GM10248 (cell line): ENCODE measurements at regions not wholly inside any gene's neighbourhood (a gene's known extent, or its start where the extent isn't known, plus 50 kb on each side); places are given as distances from the start of the nearest gene placed in this dataset.

Source experiments
- CTCF ChIA-PET: fragments of 300-600 bp; sonication (Branson Sonifier 250); formaldehyde crosslinking; extraction: SDS; loops from one replicate; lab custom pipeline; 2021; ENCODE audit warnings: antibody characterized with exemption; lab: Yijun Ruan, JAX
- POLR2A ChIA-PET: fragments of 350-650 bp; sonication (Branson Sonifier 250); formaldehyde crosslinking; extraction: SDS; loops from one replicate; lab custom pipeline; 2020; ENCODE audit warnings: antibody characterized with exemption; lab: Yijun Ruan, JAX
- DNase-seq: peaks from one replicate; pipeline ENCODE4 v3.0.0; 2012; ENCODE audit errors: extremely low spot score
- TF ChIP-seq, protein P1 (sequence below): IDR thresholded peaks from 2 replicates; pipeline ENCODE4 v1.5.1; 2012; ENCODE audit warnings: mild to moderate bottlenecking, low read depth; ENCODE audit errors: extremely low read depth, missing control alignments, control extremely low read depth

GRCh38 chr9:107935931-107936330 is 446.4 kb upstream of the KLF4 start:
- POLR2A ChIA-PET = no interaction called here
- TF ChIP-seq, protein P1, sequence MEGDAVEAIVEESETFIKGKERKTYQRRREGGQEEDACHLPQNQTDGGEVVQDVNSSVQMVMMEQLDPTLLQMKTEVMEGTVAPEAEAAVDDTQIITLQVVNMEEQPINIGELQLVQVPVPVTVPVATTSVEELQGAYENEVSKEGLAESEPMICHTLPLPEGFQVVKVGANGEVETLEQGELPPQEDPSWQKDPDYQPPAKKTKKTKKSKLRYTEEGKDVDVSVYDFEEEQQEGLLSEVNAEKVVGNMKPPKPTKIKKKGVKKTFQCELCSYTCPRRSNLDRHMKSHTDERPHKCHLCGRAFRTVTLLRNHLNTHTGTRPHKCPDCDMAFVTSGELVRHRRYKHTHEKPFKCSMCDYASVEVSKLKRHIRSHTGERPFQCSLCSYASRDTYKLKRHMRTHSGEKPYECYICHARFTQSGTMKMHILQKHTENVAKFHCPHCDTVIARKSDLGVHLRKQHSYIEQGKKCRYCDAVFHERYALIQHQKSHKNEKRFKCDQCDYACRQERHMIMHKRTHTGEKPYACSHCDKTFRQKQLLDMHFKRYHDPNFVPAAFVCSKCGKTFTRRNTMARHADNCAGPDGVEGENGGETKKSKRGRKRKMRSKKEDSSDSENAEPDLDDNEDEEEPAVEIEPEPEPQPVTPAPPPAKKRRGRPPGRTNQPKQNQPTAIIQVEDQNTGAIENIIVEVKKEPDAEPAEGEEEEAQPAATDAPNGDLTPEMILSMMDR = no peak
- CTCF ChIA-PET = no interaction called here
- no peak for DNase-seq

DNA sequence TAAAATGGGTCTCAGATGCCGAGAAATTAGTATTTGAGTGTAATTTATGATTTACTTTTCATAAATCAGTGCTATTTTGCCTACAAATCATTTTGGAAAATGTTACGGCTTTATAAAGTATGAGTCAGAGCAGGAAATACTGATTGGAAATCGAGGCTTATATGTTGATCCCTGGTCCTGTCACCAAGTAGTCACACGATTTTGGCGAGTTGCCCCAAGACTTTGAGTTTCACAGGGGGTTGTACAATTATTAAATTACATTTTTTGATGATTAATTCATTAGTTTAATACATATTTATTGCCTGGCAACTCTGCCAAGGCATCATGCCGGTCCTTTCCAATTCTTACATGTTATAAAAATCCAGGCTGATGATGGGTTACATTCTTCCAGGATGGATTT is 443.9 kb upstream of the KLF4 start:
- TF ChIP-seq, protein P1 = no peak
- no peak for DNase-seq
- ChIA-PET CTCF (interaction anchor here (1.0 kb wide), 1 partner anchor 9 kb away, joined by 4 read pairs; no protein-coding TSS in a partner anchor), POLR2A (no interaction called here)

GRCh38 chr9:107933097-107933496 is 443.5 kb upstream of the KLF4 start:
- TF ChIP-seq, protein P1 = no peak
- CTCF ChIA-PET = interaction anchor here (1.0 kb wide), 1 partner anchor 9 kb away, joined by 4 read pairs; no protein-coding TSS in a partner anchor
- DNase-seq = no peak
- POLR2A ChIA-PET = no interaction called here

DNA sequence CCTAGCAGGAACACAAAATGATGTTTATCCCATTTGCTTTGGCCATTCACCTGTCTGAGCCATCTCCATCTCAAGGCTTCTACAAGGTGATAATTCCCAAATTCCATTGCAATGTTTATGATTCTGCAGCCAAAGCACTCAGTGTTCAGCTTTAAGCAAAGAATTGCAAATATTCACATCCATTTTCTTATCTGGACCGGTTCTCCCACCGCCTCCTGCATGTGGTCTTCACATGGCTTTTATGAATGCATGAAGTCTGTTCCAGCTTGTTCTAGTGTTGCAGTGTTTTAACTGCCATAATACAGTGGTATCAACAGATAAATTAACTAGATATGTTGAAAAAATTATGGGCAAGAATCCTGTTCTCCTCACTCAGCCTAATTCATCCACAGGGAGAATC is 443.0 kb upstream of the KLF4 start:
- CTCF ChIA-PET = interaction anchor here (1.0 kb wide), 1 partner anchor 9 kb away, joined by 4 read pairs; no protein-coding TSS in a partner anchor
- POLR2A ChIA-PET = no interaction called here
- TF ChIP-seq, protein P1 = no peak
- no peak for DNase-seq

GRCh38 chr9:107932046-107932445 is 442.5 kb upstream of the KLF4 start:
- POLR2A ChIA-PET = no interaction called here
- CTCF ChIA-PET = interaction anchor here (1.5 kb wide), 1 partner anchor 9 kb away, joined by 3 read pairs; no protein-coding TSS in a partner anchor
- DNase-seq = no peak
- TF ChIP-seq, protein P1 = no peak

DNA sequence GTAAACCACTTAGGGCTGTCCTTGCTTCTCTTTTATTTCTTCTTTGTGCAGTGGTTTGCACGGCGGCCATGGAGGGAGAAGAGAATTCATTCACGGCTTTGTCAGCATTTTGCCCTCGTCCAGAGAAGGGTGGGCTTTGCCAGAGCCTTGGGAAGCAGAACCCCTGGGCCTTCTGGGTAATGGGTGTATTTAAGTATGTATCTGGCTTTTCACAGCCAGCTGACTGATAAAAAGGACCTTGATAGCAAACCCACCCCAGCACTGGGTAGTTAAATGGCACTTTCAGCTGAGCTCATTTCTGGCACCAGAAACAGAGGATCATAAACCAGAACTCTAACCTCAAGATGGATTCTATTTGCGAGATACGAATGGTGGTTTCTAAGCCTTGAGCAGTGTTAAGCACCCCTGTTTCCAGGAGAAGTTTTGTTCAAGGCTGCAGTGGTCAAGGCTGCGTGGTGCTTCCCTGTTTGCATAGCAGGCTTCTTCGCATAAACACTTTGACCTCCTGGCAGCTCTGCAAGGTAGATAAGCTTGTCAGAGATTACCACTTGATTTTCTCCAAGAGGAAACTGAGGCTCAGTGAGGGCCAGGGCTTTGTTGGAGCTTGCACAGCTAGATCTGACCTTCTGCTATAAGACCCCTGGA is 441.6 kb upstream of the KLF4 start:
- CTCF ChIA-PET = interaction anchor here (1.5 kb wide), 1 partner anchor 8 kb away, joined by 3 read pairs; no protein-coding TSS in a partner anchor
- no peak for DNase-seq
- TF ChIP-seq, protein P1 = no peak
- POLR2A ChIA-PET = no interaction called here
